NOMO-1 (cell line): ENCODE measurements at regions not wholly inside any gene's neighbourhood (a gene's known extent, or its start where the extent isn't known, plus 50 kb on each side); places are given as distances from the start of the nearest gene placed in this dataset.

Experiments used
- DNase-seq, 2 experiments: peaks; one replicate each; lab custom pipeline; 2025; ENCODE audit not compliant: unreplicated experiment in 2 of 2; lab: John Stamatoyannopoulos, UW

DNA sequence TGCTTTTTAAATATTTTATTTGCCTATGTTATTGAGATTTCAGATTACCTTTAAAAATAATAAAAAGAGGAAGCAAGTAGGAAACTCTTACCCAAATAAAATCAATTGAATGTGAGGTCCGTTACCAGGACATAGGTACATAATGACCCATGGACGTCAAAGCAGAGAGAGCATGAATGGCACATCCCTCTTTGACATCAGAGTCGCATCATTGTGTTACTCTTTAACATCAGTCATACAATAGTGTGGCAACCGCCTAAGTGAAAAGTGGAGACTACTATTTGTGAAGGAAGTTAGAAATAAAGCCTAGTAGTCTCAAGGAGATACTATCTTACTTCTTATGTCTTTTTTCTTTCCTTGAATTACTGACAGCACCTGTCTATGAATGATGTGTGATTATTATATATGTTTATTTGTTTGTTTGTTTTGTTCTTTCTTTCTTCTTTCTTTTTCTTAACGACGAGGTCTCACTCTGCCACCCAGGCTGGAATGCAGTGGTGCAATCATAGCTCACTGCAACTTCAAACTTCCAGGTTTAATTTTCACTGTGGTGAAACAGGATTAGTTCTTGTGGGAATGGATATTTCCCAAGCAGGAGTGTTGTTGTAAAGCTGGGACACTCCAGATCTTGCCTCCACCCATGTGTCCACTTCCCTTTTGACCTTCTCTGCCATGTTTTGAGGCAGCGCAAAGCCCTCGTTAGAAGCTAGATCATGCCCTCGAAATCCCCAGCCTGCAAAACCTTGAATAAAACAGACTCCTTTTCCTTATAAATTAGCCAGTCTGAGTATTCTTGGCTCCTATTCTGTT is 407.2 kb upstream of the NETO1 start:
- no peak for DNase-seq

GRCh38 chr18:73270920-73271634 is 403.3 kb upstream of the NETO1 start:
- DNase-seq: no peak

- DNase-seq: no peak
Observed at GRCh38 chr18:73264562-73264921, 396.8 kb upstream of the NETO1 start.

- DNase-seq: no peak
Observed at GRCh38 chr18:73261923-73262322, 394.1 kb upstream of the NETO1 start.

DNA sequence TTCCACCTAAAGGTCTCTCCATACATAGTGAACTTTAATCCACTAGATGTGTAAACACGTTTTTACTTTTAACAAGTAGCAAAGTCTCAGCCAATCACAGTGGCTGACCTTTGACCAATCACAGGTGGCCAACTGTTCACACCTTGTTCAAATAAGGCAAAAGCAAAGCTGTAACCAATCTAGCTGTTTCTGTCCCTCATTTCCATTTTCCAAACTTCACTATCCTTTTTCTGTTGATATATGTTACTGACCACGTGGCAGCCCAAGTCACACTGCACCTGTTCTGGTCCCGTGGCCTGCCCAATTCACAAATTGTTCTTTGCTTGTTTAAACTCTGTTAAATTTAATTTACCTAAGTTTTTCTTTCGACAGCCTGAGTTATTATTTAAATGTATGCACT is 393.5 kb upstream of the NETO1 start:
- DNase-seq: no peak

GRCh38 chr18:73258375-73259087 is 390.7 kb upstream of the NETO1 start:
- no peak for DNase-seq

DNA sequence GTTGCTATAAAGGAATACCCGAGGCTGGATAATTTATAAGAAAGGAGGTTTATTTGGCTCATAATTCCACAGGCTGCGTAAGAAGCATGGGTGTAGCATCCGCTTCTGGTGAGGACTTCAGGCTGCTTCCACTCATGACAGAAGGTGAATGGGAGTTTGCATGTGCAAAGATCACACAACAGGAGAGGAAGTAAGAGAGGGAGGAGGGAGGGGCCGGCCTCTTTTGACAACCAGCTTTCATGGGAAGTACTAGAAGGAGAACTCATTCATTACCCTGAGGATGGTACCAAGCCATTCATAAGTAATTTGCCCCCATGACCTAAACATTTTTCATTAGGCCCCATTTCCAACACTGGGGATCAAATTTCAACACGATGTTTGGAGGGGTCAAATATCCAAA is 386.8 kb upstream of the NETO1 start:
- DNase-seq: no peak

DNA sequence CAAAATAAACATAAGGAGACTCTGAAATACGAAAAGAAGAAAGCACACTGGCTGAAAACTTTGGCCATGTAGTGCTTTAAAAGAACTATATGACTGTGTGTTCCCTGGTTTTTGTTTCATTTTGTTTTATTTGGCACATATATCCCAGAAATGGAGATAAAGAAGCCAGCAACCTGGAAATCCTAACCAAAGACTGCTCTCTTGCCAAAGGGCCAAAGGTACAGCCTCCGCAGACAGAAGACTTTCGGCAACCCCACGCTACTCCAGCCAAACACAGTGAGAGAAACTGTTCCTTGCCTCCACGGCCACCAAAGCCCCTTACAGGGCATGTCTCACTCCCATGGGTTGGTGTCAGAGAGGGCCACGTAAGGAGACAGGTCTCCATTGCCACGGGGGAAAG is 381.2 kb upstream of the NETO1 start:
- no peak for DNase-seq

- DNase-seq: no peak
Observed at GRCh38 chr18:73246763-73247162, 379.0 kb upstream of the NETO1 start.

GRCh38 chr18:73245345-73245744 is 377.6 kb upstream of the NETO1 start:
- no peak for DNase-seq

DNA sequence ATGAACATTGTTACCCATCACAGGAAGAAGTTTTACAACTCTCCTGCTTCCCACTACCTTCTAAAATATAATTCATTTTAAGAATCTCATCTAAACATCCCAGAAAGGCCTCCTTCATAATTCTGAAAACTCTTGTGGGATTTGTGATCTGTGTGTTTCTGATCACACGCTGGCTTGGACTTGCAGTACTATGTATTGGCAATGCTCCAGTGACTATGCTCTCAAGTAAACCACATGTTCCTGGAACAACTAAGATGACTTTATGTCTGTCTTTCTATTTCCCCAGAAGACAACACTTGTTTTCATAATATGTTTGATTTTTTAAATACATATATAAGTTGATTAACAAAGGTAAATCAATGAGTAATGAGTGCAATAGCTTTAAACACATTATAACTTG is 376.6 kb upstream of the NETO1 start:
- DNase-seq: no peak

- no peak for DNase-seq
Observed at GRCh38 chr18:73240899-73241298, 373.1 kb upstream of the NETO1 start.

GRCh38 chr18:73235921-73236320 is 368.1 kb upstream of the NETO1 start:
- DNase-seq: no peak

DNA sequence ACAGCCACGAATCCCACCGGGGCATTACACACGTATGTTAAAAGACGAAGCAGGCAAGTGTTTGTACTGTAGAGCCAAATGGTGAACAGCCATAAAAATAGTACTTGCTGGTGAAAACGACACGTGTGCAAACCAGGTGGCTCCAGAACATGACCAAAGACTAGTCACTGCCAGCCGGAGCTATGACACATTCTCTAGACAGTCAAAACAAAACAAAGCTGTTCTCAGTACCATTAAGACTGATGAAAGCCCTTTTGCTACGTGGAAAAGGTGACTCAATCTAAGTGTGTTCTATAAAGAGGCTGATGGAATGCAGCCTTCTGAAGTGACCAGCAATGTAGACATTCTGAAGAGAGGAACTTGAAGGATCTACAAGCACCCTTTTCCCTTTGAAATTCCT is 367.7 kb upstream of the NETO1 start:
- DNase-seq: no peak

DNA sequence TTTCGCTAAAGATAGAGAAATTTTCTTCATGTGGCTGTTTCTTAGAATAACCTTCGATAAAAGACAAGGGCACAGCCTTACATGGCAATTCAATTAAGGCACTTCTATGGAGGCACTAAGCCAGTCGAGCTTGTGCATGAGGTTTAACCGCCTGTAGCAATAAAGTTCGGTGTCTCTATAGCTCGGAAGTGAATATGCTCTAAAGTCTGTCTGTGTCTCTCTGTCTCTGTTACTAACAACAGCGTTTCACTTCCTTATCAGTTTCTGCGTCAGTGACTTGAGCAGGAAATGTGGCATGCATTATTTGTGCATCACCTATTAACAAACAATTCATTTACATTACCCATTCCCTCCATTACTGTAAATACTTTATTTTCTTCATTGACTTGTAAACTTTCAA is 365.1 kb upstream of the NETO1 start:
- peak in 1 of 2 experiments; percentile 6 for DNase-seq

DNA sequence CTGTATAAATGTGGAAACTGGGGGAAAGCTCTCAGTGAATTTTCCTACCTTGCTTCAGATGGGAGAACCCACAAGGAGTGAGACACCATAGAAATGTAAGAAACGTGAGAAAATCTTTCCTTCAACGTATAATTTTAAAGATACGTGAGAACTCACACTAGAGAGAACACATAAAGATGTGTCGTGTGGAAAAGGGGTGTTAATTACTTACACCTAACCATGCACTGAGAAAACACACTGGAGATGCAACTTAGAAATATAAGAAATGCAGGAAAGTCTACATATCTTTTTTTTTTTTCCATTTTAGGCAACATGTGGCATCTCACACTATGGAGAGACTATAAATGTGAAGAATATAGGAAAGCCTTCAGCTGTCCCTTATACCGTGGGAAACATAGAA is 352.9 kb upstream of the NETO1 start:
- DNase-seq: no peak

- no peak for DNase-seq
Observed at GRCh38 chr18:73218293-73218692, 350.5 kb upstream of the NETO1 start.

- DNase-seq: no peak
Observed at GRCh38 chr18:73214970-73215369, 347.2 kb upstream of the NETO1 start.

DNA sequence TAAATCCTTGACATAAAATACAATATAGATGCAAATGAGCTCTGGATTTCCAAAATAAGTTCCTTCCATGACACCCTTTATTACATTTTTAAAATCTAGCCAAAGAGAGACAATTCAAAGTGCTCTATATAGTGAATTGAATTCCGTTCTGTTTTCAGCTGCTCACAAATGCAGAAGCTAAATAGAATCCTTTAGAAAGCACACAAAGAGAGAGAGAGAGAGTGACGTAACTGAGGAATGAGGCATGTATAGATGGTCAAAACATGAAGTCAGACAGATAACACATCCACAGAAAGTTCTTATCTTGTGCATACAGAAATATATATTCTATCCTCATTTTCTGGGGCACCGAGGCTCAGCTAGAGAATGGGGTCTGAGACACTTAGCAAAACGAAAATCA is 344.7 kb upstream of the NETO1 start:
- no peak for DNase-seq

DNA sequence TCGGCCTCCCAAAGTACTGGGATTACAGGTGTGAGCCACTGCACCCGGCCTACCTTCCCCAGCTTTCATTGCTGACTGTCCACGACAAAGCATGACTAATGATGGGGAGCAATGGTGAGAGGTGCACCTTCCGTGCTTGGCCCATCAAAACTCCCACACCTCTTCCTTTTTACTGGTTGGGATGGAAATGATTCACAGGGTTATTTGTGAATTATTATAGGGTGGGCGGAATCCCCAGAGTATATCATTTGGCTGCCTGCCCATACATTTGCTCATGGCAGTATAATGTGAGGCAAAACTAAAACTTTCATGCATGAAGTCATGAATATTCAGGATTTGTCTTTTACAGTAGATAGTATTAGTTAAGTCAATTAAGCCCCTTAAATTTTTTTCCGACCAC is 334.2 kb upstream of the NETO1 start:
- DNase-seq: no peak

- no peak for DNase-seq
Observed at GRCh38 chr18:73199151-73199550, 331.4 kb upstream of the NETO1 start.

GRCh38 chr18:73189718-73190117 is 321.9 kb upstream of the NETO1 start:
- no peak for DNase-seq
